CD4-positive, alpha-beta T cell treated with Interleukin-6 at 100 ng/mL for 8 hours (primary cell): ENCODE measurements at regions not wholly inside any gene's neighbourhood (a gene's known extent, or its start where the extent isn't known, plus 50 kb on each side); places are given as distances from the start of the nearest gene placed in this dataset.
"Not testable (repeated sequence)": the region's sequence is repeated elsewhere in the genome, so short reads cannot be mapped to it uniquely, and the experiment has no call there.

Source experiments
- DNase-seq: peaks from one replicate; pipeline ENCODE4 v3.0.0-alpha.2; 2020; ENCODE audit warnings: mixed read lengths, low spot score

DNA sequence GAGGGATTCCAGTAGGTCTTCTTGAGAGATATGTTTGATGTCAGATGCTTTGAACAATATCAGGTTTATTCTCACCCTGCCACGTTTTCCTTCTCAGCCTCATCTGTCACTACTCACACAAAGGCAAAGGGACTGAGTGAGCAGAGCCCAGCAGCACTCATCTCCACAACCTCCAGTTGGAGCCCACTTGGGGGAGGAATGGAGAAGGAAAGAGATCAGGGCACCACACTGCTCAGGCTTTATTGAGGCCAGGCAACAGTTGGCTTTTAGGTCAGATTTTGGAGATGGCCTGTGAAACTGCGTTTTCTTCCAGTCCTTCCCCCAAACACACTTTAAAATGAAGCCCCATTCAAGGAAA, 57.3 kb upstream of the SEC22B start:
- DNase-seq: not testable (repeated sequence)

DNA sequence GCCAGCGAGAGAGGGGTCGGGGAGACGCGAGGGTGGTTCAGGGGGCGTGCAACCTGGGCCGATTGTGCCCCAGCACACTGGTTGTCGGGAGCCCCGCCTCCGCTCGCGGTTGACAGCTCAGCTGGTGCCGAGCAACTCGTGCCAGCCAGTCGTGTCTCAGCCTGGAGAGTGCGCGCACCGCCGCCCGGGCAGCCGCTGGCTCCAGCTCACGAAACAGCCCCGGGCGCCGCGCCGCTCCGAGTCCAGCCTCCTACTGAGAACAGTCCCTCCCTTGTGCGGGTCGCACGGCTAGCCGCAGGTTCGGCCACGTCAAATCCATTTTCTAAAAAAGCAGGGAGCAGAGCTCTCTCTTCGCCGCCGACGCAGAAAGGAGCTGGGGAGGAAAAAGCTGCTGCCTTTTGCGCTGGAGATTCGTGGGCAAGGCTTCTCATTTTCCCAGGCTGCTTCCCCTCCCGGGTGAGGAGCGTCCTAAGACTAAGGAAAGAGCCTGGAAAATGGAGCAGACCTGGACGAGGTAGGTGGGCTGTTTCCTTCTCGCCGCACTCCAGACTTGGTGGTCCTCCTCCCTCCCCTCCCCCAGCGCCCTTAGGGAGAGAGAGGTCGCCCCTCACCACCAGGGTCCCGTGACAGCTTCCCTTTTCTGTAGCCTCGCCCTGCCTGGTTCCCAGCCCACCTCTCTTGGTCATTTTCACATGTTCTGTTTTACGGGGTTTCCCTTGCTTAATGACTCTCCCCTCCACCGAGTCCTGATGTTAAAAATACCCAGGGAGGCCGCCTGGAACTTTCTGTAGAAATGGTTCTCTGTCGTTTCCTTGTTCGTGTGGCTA, 56.7 kb upstream of the SEC22B start:
- not testable (repeated sequence) for DNase-seq

DNA sequence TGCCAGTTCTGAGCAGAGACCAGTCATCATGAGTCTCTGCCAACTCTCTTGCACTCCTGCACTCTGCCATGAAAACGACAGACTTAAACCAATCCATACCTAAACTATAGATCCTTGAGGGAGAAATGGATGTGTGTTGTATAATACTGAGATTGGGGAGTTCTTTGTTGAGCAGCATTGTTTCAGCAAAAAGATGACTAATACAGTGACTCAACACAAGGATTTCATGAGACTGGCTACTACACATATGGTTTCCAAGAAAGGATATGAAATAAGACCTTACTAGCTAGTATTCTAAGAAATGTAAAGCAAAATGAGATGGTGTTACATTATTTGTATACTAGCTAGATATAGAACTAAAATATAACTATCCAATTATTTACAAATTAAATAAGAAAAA, 53.5 kb upstream of the SEC22B start:
- DNase-seq: not testable (repeated sequence)
